A549 (cell line): ENCODE measurements at regions not wholly inside any gene's neighbourhood (a gene's known extent, or its start where the extent isn't known, plus 50 kb on each side); places are given as distances from the start of the nearest gene placed in this dataset.

Experiments
- BHLHE40 ChIP-seq: IDR thresholded peaks from 2 replicates; pipeline ENCODE4 v1.6.1; 2012; ENCODE audit warnings: low read depth, low read length, inconsistent platforms
- EP300 ChIP-seq, 2 experiments: fragments of >200 bp; sonication (Bioruptor Twin); formaldehyde crosslinking; IDR thresholded peaks; 2 replicates in 1 of 2; 3 replicates in 1 of 2; pipeline ENCODE4 v1.6.1; 2016 to 2017
- JUN ChIP-seq, 2 experiments: fragments of >200 bp; sonication (Bioruptor Twin); formaldehyde crosslinking; IDR thresholded peaks; 2 replicates in 1 of 2; 3 replicates in 1 of 2; pipeline ENCODE4 v1.6.1; 2016 to 2017
- MAFK ChIP-seq: fragments of 450-650 bp; IDR thresholded peaks from 2 replicates; pipeline ENCODE4 v1.6.1; 2014; ENCODE audit not compliant: partially characterized antibody
- PHF8 ChIP-seq: fragments of 200-600 bp; sonication (generic); IDR thresholded peaks from 2 replicates; pipeline ENCODE4 v1.6.1; 2016; ENCODE audit warnings: low read depth, mild to moderate bottlenecking, antibody characterized with exemption, moderate library complexity, borderline replicate concordance
- ZC3H11A ChIP-seq: fragments of 450-650 bp; IDR thresholded peaks from 2 replicates; pipeline ENCODE4 v1.6.1; 2014; ENCODE audit warnings: antibody characterized with exemption, mild to moderate bottlenecking
- ZNF302 ChIP-seq: fragments of 250-450 bp; sonication (Bioruptor Pico); IDR thresholded peaks from 2 replicates; pipeline ENCODE4 v1.9.0; 2021; ENCODE audit warnings: inconsistent platforms, mild to moderate bottlenecking, moderate library complexity
- TF ChIP-seq, protein P1 (sequence below): fragments of >200 bp; sonication (Bioruptor Twin); formaldehyde crosslinking; IDR thresholded peaks from 3 replicates; pipeline ENCODE4 v1.5.1; 2016
- TF ChIP-seq, protein P2 (sequence below): fragments of >200 bp; sonication (Bioruptor Twin); formaldehyde crosslinking; IDR thresholded peaks from 2 replicates; pipeline ENCODE4 v1.6.1; 2016
- TF ChIP-seq, protein P3 (sequence below): fragments of 250-450 bp; sonication (Bioruptor Pico); IDR thresholded peaks from 2 replicates; pipeline ENCODE4 v1.5.0; 2021; ENCODE audit warnings: mild to moderate bottlenecking, moderate library complexity, borderline replicate concordance

DNA sequence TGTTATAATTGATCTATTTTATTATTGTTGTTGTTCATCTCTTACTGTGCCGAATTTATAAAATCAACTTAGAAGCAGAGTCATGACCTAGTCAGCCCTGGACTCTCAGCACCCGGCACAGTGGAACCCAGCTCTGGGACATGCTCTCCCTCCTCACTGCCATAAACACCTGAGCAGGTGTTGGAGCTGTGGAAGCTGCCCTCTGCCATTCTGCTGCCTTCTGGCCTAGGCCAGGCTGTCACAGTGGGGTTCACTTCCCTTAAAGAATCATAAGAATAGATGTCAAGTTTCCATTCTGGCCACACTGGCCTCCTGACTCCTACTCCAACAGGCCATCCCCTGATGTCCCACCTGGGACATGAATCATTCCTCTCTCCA is 192.2 kb downstream of the ZFP36L2 start:
- TF ChIP-seq MAFK (no peak), BHLHE40 (no peak), ZC3H11A (no peak), EP300 (IDR thresholded peaks at IDR 0.05) (no peak), ZNF302 (CRISPR knock-in tag) (no peak), PHF8 (no peak), JUN (IDR thresholded peaks at IDR 0.05) (no peak)
- TF ChIP-seq, protein P1, sequence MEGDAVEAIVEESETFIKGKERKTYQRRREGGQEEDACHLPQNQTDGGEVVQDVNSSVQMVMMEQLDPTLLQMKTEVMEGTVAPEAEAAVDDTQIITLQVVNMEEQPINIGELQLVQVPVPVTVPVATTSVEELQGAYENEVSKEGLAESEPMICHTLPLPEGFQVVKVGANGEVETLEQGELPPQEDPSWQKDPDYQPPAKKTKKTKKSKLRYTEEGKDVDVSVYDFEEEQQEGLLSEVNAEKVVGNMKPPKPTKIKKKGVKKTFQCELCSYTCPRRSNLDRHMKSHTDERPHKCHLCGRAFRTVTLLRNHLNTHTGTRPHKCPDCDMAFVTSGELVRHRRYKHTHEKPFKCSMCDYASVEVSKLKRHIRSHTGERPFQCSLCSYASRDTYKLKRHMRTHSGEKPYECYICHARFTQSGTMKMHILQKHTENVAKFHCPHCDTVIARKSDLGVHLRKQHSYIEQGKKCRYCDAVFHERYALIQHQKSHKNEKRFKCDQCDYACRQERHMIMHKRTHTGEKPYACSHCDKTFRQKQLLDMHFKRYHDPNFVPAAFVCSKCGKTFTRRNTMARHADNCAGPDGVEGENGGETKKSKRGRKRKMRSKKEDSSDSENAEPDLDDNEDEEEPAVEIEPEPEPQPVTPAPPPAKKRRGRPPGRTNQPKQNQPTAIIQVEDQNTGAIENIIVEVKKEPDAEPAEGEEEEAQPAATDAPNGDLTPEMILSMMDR, result no peak
- TF ChIP-seq, protein P2, sequence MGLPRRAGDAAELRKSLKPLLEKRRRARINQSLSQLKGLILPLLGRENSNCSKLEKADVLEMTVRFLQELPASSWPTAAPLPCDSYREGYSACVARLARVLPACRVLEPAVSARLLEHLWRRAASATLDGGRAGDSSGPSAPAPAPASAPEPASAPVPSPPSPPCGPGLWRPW, result no peak
- TF ChIP-seq, protein P3, sequence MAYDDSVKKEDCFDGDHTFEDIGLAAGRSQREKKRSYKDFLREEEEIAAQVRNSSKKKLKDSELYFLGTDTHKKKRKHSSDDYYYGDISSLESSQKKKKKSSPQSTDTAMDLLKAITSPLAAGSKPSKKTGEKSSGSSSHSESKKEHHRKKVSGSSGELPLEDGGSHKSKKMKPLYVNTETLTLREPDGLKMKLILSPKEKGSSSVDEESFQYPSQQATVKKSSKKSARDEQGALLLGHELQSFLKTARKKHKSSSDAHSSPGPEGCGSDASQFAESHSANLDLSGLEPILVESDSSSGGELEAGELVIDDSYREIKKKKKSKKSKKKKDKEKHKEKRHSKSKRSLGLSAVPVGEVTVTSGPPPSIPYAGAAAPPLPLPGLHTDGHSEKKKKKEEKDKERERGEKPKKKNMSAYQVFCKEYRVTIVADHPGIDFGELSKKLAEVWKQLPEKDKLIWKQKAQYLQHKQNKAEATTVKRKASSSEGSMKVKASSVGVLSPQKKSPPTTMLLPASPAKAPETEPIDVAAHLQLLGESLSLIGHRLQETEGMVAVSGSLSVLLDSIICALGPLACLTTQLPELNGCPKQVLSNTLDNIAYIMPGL (CRISPR knock-in tag), result no peak
